IPS-18a (cell line): ENCODE measurements at regions not wholly inside any gene's neighbourhood (a gene's known extent, or its start where the extent isn't known, plus 50 kb on each side); places are given as distances from the start of the nearest gene placed in this dataset.

Experiments
- H3K27ac ChIP-seq: one replicate; pipeline ENCODE4 v1.5.1; 2013; ENCODE audit warnings: low read length
- H3K27me3 ChIP-seq: one replicate; pipeline ENCODE4 v1.6.1; 2013; ENCODE audit warnings: mild to moderate bottlenecking, low read length; ENCODE audit not compliant: control insufficient read depth, insufficient read depth
- H3K36me3 ChIP-seq: one replicate; pipeline ENCODE4 v1.6.1; 2013; ENCODE audit warnings: low read depth, low read length; ENCODE audit not compliant: control insufficient read depth
- H3K4me1 ChIP-seq: one replicate; pipeline ENCODE4 v1.6.1; 2013; ENCODE audit warnings: low read depth, low read length; ENCODE audit not compliant: control insufficient read depth
- H3K4me3 ChIP-seq: one replicate; pipeline ENCODE4 v1.5.1; 2013; ENCODE audit warnings: low read length
- H3K9ac ChIP-seq: one replicate; pipeline ENCODE4 v1.6.1; 2013; ENCODE audit warnings: mild to moderate bottlenecking, low read length, moderate library complexity
- H3K9me3 ChIP-seq: one replicate; pipeline ENCODE4 v1.6.1; 2013; ENCODE audit warnings: low read depth, low read length; ENCODE audit not compliant: control insufficient read depth

DNA sequence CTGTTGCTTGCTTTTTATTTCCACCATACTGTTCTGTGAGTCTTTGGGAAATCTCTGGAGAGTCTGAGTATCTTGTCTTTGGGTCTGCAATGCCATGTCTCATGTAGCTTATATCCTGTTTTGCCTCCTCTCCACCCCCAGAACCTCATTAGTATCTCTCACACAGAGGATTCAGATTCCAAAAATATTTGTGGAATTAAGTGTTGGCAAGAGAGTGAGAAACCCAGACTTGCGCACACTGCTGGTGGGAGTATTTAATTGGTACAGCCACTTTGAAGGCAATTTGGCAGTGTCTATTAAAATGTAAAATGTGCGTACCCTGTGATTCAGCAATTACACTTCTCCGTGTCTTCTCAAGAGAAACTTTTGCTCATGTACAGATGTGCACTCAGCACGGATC lies 68.6 kb downstream of the ZNF621 start:
- Histone ChIP-seq H3K36me3 (no peaks in the 10 kb centered on the region), H3K9ac (no peak overlapping the region), H3K9me3 (no peaks in the 10 kb centered on the region), H3K4me3 (no peak overlapping the region), H3K27me3 (no peaks in the 10 kb centered on the region), H3K27ac (no peak overlapping the region), H3K4me1 (no peaks in the 10 kb centered on the region)

- H3K9me3 ChIP-seq: no peaks in the 10 kb centered on the region
- no peaks in the 10 kb centered on the region for H3K36me3 ChIP-seq
- H3K4me1 ChIP-seq: no peaks in the 10 kb centered on the region
- no peak overlapping the region for H3K4me3 ChIP-seq
- no peaks in the 10 kb centered on the region for H3K27me3 ChIP-seq
- no peak overlapping the region for H3K9ac ChIP-seq
- no peak overlapping the region for H3K27ac ChIP-seq
Measured at GRCh38 chr3:40597441-40597840, 72.7 kb downstream of the ZNF621 start.

GRCh38 chr3:40598338-40598737 lies 73.6 kb downstream of the ZNF621 start:
- no peaks in the 10 kb centered on the region for H3K9me3 ChIP-seq
- H3K27me3 ChIP-seq: no peaks in the 10 kb centered on the region
- no peaks in the 10 kb centered on the region for H3K4me1 ChIP-seq
- H3K4me3 ChIP-seq: no peak overlapping the region
- H3K27ac ChIP-seq: no peak overlapping the region
- H3K36me3 ChIP-seq: no peaks in the 10 kb centered on the region
- no peak overlapping the region for H3K9ac ChIP-seq

- Histone ChIP-seq H3K4me3 (no peak overlapping the region), H3K36me3 (no peaks in the 10 kb centered on the region), H3K9ac (no peak overlapping the region), H3K27ac (no peak overlapping the region), H3K4me1 (no peaks in the 10 kb centered on the region), H3K27me3 (no peaks in the 10 kb centered on the region), H3K9me3 (no peaks in the 10 kb centered on the region)
Measured at GRCh38 chr3:40598962-40599361, 74.2 kb downstream of the ZNF621 start.

DNA sequence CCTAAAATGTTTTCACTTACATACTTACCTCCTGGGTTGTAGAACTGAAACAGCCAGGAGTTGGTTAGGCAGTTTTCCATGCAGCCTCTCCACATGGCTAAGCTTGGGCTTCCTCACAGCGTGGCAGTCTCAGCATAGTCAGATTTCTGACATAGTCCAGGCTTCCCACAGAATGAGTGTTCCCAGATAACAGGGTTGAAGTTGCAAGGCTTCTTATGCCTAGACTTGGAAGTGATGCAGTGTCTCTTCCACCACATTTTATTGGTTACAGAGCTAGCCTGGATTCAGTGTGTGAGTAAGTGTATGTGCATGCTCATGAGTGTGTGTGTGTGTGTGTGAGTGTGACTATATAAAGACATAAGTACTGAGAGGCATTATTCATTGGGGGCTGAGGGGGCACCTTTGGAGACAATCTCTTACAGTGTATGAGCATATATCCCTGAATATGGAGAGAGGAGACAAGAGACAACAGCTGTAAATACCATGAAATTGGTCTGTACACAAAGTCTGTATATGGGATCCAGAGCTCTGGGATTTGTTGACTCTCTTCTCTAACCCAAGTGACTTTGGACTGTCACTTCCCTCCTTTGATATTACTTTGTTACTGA lies 78.1 kb downstream of the ZNF621 start:
- Histone ChIP-seq H3K4me1 (no peaks in the 10 kb centered on the region), H3K27me3 (no peaks in the 10 kb centered on the region), H3K27ac (no peak overlapping the region), H3K9me3 (no peaks in the 10 kb centered on the region), H3K4me3 (no peak overlapping the region), H3K9ac (no peak overlapping the region), H3K36me3 (no peaks in the 10 kb centered on the region)

- Histone ChIP-seq H3K9me3 (no peaks in the 10 kb centered on the region), H3K4me1 (no peaks in the 10 kb centered on the region), H3K27me3 (no peaks in the 10 kb centered on the region), H3K9ac (no peak overlapping the region), H3K27ac (no peak overlapping the region), H3K4me3 (no peak overlapping the region), H3K36me3 (no peaks in the 10 kb centered on the region)
Measured at GRCh38 chr3:40605960-40606359, 81.2 kb downstream of the ZNF621 start.

GRCh38 chr3:40608091-40608490 lies 83.3 kb downstream of the ZNF621 start:
- Histone ChIP-seq H3K27ac (no peak overlapping the region), H3K9me3 (no peaks in the 10 kb centered on the region), H3K4me1 (peaks cover 18% of the 10 kb centered on the region), H3K36me3 (no peaks in the 10 kb centered on the region), H3K27me3 (no peaks in the 10 kb centered on the region), H3K9ac (no peak overlapping the region), H3K4me3 (no peak overlapping the region)

DNA sequence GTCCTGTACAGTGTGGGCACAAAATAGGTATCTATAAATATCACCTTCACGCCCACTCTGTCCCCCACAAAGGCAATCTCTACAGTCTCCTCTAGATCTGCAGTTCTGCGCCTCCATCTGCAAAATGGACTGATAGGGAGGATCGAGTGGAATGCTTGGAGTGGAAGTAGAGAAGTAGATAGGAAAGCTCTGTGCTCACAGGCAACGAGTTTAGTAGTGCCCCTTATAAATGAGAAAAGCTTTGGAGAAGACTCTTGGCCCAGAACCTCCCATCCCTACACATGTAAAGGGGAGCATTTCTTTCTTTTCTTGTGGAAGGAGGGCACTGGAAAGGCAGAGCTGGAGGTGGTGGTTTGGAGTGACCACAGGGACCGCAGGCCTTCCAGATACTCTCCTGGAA lies 88.5 kb downstream of the ZNF621 start:
- H3K4me1 ChIP-seq: peaks cover 48% of the 10 kb centered on the region
- H3K9ac ChIP-seq: no peak overlapping the region

DNA sequence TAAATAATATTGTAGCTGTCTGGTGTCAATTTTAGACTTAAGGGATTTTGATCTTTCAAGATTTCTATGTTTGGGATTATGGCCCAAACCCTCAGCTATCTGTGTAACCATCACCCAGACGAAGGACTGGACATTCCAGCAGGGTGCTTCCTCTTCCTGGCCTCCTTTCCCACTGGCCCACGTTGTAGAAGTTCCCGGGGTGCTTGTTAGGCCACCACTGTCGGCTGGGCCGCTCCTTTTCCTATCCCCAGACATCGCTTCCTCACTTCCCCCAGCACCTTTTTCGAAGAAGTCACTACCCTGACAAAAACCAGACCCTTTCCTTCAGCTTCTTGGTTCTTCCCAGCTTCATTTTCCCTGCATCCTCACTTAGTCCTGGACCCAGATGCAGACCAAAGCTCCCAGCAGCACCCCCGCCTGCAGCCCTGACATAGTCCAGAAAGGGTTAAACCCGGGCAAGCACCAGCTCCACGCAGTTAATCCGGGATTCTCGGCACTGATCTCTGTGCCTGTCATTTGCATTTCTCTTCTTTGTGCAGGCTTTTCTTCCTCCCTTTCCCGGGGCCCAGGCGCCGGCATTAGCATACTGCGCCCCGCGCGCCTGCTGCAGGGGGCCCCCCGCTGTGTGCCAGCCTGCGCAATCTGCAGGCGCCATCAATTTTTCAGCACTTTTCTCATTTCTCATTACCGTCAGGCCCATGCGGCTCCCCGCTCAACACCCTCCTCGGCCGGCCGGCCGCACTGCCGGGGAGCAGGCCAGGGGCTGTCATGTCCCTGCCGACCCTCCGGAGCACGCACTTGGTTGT lies 90.6 kb downstream of the ZNF621 start:
- peak overlapping the region; percentile 47 for H3K4me3 ChIP-seq

More for the DNA sequence above, 88.5 kb downstream of the ZNF621 start:
- Histone ChIP-seq H3K27ac (no peak overlapping the region), H3K36me3 (no peaks in the 10 kb centered on the region), H3K27me3 (no peaks in the 10 kb centered on the region), H3K4me3 (no peak overlapping the region), H3K9me3 (no peaks in the 10 kb centered on the region)

DNA sequence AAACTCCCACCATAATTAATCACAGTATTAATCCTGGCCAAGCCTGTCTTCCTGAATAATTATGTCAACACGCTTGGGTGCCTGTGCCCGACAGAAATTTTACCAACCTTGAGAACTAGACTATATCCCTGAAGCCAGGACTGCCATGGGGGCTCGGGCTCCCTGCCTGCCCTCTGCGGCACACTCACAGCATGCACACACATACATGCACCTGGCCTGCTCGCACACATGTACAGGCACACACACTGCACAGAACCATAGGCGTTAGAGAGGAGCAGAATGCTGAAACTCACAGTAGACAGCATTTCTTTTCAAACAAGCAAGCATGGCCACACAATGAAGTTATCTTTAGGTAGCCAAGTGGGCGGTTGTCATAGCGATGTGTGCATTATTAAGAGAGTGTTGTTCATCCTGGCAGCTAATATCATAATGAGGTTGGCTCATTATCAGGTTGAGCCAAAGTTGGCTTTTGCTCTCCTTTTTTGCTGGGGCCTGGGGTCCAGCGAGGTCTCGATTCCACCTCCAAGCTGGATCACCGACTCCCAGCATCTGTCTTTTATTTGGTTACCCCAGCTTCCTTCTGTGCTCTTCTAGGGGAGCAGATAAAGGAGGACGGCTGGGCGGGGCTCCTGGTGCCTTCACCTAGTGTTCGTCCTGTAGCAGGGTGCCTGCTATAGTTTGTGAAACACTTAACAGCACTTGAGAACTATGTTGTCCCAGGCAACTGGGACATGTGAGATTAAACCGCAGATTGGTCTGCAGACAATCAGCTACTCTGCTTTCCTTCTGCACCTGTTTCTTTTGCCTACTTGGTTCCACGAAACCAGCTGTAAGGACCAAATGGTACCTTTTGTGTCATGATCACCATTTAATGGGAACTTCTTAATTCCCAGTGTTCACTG lies 91.4 kb downstream of the ZNF621 start:
- H3K4me1 ChIP-seq: peaks cover 48% of the 10 kb centered on the region

More for the DNA sequence above, 90.6 kb downstream of the ZNF621 start:
- Histone ChIP-seq H3K36me3 (no peaks in the 10 kb centered on the region), H3K9ac (peak overlapping the region; percentile 61), H3K27ac (peak overlapping the region; percentile 37), H3K9me3 (no peaks in the 10 kb centered on the region), H3K27me3 (no peaks in the 10 kb centered on the region), H3K4me1 (peaks cover 48% of the 10 kb centered on the region)

DNA sequence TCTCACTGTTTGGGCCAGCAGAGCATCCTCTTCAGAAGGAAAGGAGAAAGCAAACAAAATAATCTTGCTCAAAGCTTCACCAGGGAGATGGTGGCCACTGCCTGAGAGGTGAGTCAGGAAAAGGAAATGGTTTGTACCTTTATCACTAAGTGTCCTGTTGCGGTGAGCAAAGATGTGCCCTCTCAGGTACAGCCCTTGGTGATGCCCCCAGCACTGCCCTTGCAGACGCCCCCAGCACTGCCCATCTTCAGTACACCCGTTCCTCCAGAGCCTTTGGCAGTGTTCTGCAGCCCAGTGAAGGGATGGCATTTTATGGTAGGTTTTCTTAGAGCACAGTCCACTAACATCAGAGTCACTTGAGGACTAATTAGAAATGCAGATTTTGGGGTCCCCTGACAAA lies 92.3 kb downstream of the ZNF621 start:
- H3K4me3 ChIP-seq: no peak overlapping the region
- peaks cover 39% of the 10 kb centered on the region for H3K4me1 ChIP-seq
- H3K27me3 ChIP-seq: no peaks in the 10 kb centered on the region
- no peaks in the 10 kb centered on the region for H3K36me3 ChIP-seq
- no peaks in the 10 kb centered on the region for H3K9me3 ChIP-seq
- H3K27ac ChIP-seq: no peak overlapping the region
- no peak overlapping the region for H3K9ac ChIP-seq

More for the DNA sequence above, 91.4 kb downstream of the ZNF621 start:
- peak overlapping the region; percentile 61 for H3K9ac ChIP-seq
- peak overlapping the region; percentile 37 for H3K27ac ChIP-seq
- peak overlapping the region; percentile 47 for H3K4me3 ChIP-seq
- no peaks in the 10 kb centered on the region for H3K27me3 ChIP-seq
- no peaks in the 10 kb centered on the region for H3K9me3 ChIP-seq
- no peaks in the 10 kb centered on the region for H3K36me3 ChIP-seq
